ENCODE measurements at regions not wholly inside any gene's neighbourhood (a gene's known extent, or its start where the extent isn't known, plus 50 kb on each side); places are given as distances from the start of the nearest gene placed in this dataset.

DNA sequence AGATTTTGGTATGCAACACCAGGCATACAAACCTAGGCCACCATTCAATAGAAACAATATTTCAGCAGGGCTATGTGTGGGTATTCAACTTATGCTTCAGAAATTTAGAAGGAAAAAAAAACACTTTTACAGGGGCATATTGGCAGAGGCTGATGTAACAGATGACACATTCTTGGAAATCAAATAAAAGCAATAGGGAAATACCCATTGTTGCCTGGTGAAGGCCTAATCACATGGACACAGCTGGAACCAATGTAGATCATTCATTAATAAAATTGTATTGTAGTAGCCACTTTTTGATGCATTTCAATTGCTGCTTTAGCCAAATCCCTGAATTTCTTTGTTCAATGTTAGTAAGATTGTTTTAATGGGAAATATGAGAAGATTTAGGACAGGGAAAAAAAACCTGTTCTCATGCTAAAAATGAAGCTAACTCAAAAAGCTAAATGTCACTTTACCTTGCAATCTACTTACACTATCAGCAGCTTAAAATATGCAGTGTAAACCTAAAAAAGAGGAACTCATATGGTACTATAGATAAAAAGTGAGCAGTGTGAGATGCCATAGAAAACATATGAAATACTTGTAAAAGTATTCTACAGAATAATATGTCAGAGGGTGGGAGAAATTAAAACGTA lies 289.4 kb downstream of the ZEB2 start:
- no peak for DNase-seq (ENCODE audit: low read depth, low spot score)
- in situ Hi-C loops (cut with HindIII; ENCODE audit: low pct_unique_long_range_greater_than_20kb, low sequenced_read_pairs): no loop called here

DNA sequence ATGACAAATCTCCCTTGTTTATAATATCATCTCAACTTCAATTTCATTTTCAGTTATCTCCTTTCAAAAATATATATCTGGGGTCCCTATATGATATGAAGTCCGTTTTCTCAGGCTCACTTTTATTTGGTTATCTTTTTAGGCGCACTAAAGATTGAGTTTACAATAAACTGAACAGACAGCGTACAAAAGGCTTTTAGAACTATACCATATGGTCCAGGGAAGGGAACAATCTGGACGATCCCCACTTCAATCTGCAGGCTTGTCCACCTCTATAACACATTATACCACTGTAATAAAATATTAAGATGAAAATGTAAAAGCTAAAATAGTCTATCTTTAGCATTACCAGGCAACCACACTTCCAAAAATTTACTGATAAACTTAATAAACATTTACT lies 289.9 kb downstream of the ZEB2 start:
- in situ Hi-C loops (cut with HindIII; ENCODE audit: low pct_unique_long_range_greater_than_20kb, low sequenced_read_pairs): no loop called here
- DNase-seq (ENCODE audit: low read depth, low spot score): no peak

DNA sequence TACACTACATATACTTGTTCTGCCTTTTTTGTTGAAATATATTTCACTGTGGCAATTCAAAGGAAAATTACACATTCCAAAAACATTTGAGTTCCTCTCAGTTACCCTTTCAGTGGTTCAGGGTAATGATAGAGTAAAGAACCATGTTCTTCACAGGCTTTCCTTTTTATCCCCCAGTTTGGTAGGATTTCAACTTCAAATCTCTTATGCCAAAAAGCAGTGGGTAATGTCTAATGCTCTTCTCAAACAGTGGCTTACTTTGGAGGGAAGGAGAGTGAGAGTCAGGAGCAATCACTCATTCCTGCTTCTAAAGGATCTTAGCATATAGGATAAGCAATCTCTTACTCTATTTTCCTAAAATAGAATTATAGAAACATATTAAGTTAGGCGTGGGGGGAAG lies 290.6 kb downstream of the ZEB2 start:
- in situ Hi-C loops (cut with HindIII; ENCODE audit: low pct_unique_long_range_greater_than_20kb, low sequenced_read_pairs): no loop called here
- DNase-seq (ENCODE audit: low read depth, low spot score): no peak

DNA sequence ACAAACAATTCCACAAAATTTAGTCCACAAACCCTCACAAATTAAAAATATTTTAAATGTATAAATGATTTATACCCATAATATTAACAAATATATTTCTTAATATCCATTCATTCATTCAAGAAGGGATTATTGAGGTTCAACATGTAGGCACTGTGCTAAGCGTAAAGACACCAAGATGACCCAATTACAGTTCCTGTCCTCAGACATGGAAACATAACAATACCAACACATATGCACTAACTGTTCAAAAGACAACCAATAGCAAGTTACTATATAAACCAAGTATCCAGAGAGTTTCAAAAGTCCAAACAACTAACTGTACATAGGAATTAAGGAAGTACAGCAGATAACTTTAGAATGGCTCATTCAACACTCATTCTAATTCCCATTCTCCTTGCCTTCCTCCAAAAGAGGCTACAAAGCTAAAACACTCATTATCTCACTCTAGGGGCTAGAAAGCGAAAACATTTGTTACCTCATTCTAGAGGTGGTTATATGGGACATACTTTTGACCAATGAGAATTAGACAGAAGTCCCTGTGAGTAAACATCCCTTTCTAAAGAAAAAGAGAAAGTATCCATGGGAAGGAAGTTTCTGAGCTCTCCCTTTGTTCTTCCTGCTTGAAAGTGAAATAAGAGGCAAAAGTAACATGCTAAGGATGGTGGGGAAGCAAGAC lies 292.4 kb downstream of the ZEB2 start:
- in situ Hi-C loops (cut with HindIII; ENCODE audit: low pct_unique_long_range_greater_than_20kb, low sequenced_read_pairs): no loop called here
- DNase-seq (ENCODE audit: low read depth, low spot score): no peak

DNA sequence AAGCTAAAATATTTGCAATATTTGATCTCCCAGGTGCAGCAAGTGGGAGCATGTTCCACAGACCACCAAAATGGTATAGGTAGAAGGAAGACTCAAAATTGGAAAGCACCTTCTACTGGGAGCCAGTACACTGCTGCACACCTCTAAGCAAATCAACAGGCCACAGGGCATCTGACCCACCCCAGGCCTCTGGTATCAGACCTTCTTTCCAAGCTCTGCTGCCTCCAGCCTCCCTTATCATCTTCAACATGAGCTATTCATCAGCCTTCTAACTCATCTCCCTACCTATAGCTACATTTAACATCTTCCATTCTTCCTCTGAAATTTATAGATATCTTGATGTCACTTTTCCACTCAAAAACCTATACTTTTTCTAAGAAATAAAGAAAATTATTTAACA lies 294.8 kb downstream of the ZEB2 start:
- no peak for DNase-seq (ENCODE audit: low read depth, low spot score)
- in situ Hi-C loops (cut with HindIII; ENCODE audit: low pct_unique_long_range_greater_than_20kb, low sequenced_read_pairs): no loop called here

DNA sequence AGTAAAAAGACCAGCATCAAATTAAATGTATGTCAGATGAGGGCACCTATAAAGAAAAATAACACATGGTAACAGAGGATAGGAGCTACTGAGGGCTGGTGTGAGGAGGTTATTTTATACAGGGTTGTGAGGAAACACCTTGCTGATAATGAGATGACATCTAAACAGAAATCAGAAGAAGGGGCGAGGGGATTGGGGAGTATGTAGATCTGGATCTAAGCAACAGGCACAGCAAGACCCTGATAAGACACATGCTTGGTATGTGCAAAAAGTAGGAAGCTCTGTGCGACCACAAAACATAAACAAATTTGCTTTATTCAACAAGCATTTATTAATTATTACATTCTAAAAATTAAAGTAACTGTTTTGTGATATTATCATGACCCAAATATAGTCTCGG lies 295.4 kb downstream of the ZEB2 start:
- no peak for DNase-seq (ENCODE audit: low read depth, low spot score)
- in situ Hi-C loops (cut with HindIII; ENCODE audit: low pct_unique_long_range_greater_than_20kb, low sequenced_read_pairs): no loop called here

DNA sequence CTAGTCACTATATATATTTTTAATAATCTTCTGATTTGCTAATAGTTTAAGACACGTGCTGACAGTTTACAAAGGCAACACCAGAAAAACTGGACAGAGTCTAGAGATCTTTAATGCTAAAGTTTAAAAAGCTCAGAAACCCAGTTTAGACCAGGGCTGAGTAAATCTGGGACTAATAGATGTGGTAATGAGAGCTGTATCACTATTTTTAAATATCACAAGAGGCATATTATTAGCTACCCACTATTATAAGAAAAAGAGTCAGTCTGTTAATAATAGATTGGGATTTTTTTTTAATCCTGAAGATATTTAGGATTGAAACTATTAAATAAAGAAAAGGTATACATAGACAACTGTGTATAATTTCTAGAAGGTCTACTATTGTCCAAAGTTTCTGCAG lies 299.9 kb downstream of the ZEB2 start:
- DNase-seq (ENCODE audit: low read depth, low spot score): no peak

DNA sequence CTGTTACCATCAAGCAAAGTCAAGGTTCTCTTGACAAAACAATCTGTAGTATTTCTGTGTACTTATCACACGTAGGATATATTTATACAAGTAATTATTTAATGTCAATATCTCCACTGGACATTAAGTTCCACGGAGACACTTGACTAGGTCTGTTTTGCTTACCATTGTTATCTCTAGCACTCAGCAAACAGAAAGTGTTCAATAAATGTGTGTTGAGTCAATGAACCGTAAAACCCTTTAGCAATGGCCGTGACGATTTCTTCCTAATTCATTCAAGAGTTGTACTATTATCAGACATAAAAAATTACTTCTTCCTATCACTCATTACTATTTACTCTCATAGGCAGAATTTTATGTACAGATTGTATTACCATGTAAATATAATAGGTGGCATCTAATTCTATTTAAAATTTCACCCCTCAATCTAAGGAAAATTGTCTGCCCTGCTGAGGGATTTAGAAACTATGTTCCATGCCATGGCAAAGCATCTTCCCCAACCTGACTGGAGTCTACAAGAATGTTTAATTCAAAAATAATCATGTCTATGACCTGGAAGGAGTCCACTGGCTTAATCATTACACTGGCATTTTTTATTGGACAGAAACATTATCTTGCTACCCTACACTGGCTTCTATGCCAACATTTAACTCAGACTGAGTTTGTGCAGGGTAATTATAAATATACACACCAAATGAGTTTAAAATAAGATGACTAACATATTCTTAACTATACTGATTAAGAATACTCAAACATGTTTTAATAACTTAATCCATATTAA lies 301.9 kb downstream of the ZEB2 start:
- DNase-seq (ENCODE audit: low read depth, low spot score): no peak
- in situ Hi-C loops (cut with HindIII; ENCODE audit: low pct_unique_long_range_greater_than_20kb, low sequenced_read_pairs): no loop called here

More for the DNA sequence above, 299.9 kb downstream of the ZEB2 start:
- in situ Hi-C loops (cut with HindIII; ENCODE audit: low pct_unique_long_range_greater_than_20kb, low sequenced_read_pairs): no loop called here

DNA sequence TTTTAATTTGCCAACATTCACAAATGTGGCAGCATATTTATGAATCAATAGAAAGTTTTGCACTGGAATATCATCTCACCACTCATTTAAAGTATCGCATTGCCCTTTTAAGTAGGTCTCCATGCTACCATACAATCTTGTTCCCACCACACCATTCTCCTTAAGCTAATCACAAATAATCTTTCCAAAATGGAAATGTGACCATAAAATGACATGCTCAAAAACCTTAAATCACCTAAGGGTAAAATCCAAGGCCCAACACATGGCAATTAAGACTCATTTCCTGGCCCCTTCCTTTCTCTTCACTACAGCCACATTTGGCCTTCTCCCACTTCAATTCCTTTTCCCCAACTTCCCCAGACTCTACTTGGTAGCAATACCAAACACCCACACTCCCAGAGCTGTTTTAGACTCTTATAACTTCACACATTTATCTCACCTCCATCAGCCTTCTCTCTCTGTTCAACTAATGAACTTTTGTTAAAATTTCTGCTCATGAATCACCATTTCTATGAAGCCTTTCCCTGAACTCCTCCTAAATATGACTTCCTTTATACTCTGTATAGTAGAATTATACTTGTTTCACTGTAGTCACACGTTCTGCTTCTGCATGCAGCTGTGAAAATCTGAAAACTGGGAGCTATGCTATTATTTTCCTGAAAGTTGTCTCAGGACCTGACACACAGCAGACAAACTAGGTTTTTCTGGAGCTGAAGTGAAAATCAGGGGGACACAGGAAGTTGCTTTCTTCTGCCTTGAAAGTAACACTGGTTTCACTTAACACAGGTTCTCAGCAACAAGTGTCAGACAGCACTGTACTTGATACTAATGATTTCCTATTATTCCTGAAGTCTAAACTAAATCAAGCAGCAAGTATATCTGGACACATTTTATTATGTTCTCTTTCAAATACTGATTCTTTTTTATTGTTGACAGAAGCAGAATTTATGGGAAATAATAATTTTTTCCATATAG lies 303.9 kb downstream of the ZEB2 start:
- in situ Hi-C loops (cut with HindIII; ENCODE audit: low pct_unique_long_range_greater_than_20kb, low sequenced_read_pairs): no loop called here
- no peak for DNase-seq (ENCODE audit: low read depth, low spot score)

DNA sequence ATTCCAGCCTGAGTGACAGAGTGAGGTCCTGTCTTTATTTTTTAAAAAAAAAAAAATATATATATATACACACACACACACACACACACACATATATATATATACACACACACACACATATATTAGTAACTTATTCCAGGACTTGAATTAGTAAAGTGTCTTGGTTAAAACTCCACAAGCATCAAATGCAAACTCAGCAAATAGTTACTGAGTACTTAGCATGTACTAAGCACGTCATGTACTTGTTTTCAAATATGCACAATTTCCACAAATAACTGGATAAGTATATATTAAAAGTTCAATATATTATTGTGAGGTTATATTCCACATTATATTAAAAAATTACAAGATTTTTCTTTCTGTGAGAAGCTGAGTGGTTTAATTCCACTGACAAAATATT lies 304.7 kb downstream of the ZEB2 start:
- in situ Hi-C loops (cut with HindIII; ENCODE audit: low pct_unique_long_range_greater_than_20kb, low sequenced_read_pairs): no loop called here
- no peak for DNase-seq (ENCODE audit: low read depth, low spot score)

DNA sequence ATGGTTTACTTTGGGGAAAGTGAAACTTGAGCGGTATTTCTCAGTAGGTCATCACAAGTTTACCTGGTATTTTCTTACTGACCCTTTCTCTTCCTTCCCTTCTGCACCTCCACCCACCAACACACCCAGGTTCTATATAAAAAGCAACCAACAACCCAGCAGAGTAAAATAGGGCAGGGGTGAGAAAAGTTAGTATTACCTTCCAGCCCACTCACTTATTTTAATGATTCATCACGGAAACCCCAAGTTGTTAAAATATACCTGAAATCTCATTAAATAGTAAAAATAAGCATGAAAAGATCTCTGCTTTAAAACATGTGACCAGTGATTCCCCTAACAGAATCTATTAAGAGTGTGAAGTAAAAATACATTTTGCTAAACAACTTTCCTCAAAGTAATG lies 306.1 kb downstream of the ZEB2 start:
- in situ Hi-C loops (cut with HindIII; ENCODE audit: low pct_unique_long_range_greater_than_20kb, low sequenced_read_pairs): no loop called here
- DNase-seq (ENCODE audit: low read depth, low spot score): no peak

DNA sequence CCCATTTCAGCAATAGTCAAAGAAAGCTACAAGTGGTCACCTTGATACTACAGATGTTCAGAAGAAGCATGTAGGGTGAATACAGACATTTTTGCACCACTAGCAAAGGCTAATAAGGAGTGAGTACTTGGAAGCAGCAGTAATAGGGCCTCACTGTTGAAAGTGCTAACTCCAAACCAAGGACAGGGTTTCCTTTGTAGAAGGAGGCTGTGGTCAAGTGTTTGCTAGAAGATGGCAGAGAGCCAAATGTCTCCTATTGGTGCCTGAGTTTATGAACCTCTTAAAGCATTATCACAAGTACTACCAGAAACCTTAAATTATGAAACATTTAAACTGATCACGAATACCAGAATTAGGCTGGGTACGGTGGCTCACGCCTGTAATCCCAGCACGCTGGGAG lies 308.1 kb downstream of the ZEB2 start:
- in situ Hi-C loops (cut with HindIII; ENCODE audit: low pct_unique_long_range_greater_than_20kb, low sequenced_read_pairs): no loop called here
- peak; percentile 27 for DNase-seq (ENCODE audit: low read depth, low spot score)

DNA sequence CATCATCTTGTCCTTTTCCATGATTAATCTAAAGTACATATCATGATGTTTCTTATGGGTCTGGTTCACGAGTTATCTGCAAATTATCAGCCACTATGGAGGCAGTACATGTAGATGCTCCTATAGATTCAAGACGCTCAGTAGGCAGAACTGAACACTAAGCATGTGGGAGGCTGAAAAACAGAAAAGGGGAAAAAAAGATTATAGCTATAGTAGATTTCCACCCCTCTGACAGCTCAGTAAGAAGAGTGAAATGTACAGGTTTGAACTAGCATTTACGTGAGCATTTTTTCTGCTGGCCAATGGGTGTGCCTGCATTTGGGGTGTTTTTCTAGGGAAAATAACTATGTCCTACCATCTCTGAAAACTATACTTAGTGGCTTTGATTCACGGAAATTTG lies 308.9 kb downstream of the ZEB2 start:
- in situ Hi-C loops (cut with HindIII; ENCODE audit: low pct_unique_long_range_greater_than_20kb, low sequenced_read_pairs): no loop called here
- DNase-seq (ENCODE audit: low read depth, low spot score): no peak

DNA sequence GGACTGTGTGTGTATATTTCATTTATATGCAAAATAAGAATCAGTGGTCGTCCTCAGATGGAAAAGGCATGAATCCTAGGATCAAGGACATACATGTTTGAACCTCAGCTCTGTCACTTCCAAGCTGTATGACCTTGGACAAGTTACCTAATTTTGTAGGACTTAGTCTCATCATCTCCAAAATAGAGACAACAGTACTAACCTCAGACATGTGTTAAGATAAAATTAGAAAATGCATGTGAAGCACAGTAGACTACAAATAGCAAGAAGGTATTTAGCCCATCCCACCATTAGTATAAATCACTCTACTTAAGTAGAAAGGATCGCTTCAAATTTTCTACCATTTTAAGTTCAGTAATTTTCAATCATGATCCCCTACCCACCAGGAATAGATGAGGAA lies 309.8 kb downstream of the ZEB2 start:
- DNase-seq (ENCODE audit: low read depth, low spot score): no peak
- in situ Hi-C loops (cut with HindIII; ENCODE audit: low pct_unique_long_range_greater_than_20kb, low sequenced_read_pairs): no loop called here

DNA sequence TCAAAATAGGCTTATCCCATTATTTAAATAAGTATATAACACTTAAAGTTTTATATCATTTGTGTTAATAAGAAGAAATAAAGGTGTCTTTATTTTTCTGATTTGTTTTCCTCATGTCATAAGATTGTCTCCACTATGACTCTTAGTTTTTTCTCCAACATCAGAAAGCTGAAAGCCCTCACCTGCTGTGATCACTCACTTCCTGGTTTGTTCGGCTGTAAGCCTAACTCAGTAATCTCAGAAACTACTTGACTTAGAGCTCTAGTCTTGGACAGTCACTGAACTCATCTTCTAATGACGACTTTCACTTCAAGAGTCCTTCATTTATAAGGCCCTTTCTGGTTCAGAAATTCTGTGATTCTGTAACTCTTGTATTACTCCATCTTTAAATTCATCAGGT lies 311.0 kb downstream of the ZEB2 start:
- DNase-seq (ENCODE audit: low read depth, low spot score): no peak
- in situ Hi-C loops (cut with HindIII; ENCODE audit: low pct_unique_long_range_greater_than_20kb, low sequenced_read_pairs): no loop called here

DNA sequence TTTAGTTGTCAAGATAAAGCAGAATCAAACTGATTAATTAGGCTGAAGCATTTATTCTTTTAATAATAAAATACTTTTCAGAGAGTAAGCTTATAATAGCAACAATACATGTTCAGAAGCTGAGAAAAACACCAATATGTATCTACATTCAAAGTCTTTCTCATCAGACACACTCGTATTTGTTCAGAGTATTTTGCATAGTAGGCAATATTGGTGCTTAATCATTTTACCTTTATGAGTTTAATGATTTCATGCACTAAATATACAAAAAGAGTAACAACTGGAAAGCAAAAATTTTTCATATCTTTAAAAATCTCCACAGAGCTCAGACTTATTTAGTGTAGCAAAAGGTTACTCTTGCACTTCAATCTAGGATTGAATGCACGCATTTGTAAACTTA lies 313.9 kb downstream of the ZEB2 start:
- in situ Hi-C loops (cut with HindIII; ENCODE audit: low pct_unique_long_range_greater_than_20kb, low sequenced_read_pairs): no loop called here

DNA sequence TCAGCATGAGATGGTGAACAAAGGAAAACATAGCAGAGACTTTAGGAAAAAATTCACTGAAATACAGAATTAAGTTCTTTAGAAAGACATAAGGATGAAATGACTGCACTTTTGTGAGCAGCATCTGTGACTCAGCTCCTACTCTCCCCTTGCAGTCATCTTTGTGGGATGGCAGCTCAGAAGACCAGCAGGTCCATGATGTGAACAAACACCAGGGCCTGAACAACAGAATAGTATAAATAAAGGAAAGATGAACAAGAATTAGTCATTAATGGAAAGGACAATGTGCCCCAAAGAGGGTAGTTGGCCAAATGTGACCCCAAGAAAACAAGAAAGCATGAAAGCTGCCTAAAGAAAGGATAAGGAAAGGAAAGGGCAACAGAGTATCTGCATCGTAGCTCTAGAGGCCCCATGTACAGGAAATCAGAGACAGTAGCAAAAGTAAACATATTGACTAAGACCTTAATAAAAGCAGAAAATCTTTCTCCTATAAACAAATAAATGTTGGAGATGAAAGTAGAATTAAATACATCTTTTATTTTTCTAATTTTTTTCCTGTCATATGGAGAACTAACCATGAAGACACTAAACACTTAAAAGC lies 318.0 kb downstream of the ZEB2 start:
- in situ Hi-C loops (cut with HindIII; ENCODE audit: low pct_unique_long_range_greater_than_20kb, low sequenced_read_pairs): no loop called here
- DNase-seq (ENCODE audit: low read depth, low spot score): no peak

More for the DNA sequence above, 313.9 kb downstream of the ZEB2 start:
- DNase-seq (ENCODE audit: low read depth, low spot score): no peak

Measured in SK-MEL-5 (cell line).